ENCODE measurements at regions not wholly inside any gene's neighbourhood (a gene's known extent, or its start where the extent isn't known, plus 50 kb on each side); places are given as distances from the start of the nearest gene placed in this dataset.

GRCh38 chr22:26786398-26786797 lies 129.0 kb downstream of the MIAT start:
- H3T11ph ChIP-seq (ENCODE audit: low read length), result no peak overlapping the region
- no peaks in the 10 kb centered on the region; a peak in 2 of 7 replicates for H3K36me3 Mint-ChIP-seq (ENCODE audit: insufficient read depth in 1 of 3, low read depth in 3 of 3)
- WGBS (ENCODE audit: extremely low coverage, insufficient read length, low lambda C conversion rate), result no CpG with 5 or more reads among the region's 9 CpGs

More at GRCh38 chr22:26786398-26786797, 129.0 kb downstream of the MIAT start:
- Mint-ChIP-seq H3K9me3 (no peaks in the 10 kb centered on the region), H3K27ac (no peak overlapping the region), H3K27me3 (ENCODE audit: low read depth) (peaks cover 23% of the 10 kb centered on the region), H3K4me3 (no peak overlapping the region), H3K4me1 (peaks cover 20 to 28% of the 10 kb centered on the region in 2 experiments)
- no peaks in the 10 kb centered on the region for H3K9me3 ChIP-seq (ENCODE audit: control insufficient read depth, low read depth, low read length)
- H3K56ac ChIP-seq (ENCODE audit: insufficient read length, low read depth, low read length), result no peak overlapping the region
- H3K4ac ChIP-seq (ENCODE audit: low read depth, low read length), result no peak overlapping the region
- no peak overlapping the region for H4K5ac ChIP-seq (ENCODE audit: insufficient read length, low read depth, low read length)
- H3K23ac ChIP-seq (ENCODE audit: insufficient read length, low read depth, low read length), result no peak overlapping the region
- no peaks in the 10 kb centered on the region for H3K79me1 ChIP-seq (ENCODE audit: insufficient read depth, low read depth, low read length, poor library complexity, severe bottlenecking)
- H4K91ac ChIP-seq (ENCODE audit: insufficient read length, low read depth, low read length), result no peak overlapping the region
- no peaks in the 10 kb centered on the region; the same call in 1 of the 2 replicates for H3K4me1 ChIP-seq (ENCODE audit: insufficient read depth, low read length)
- no peak overlapping the region for H3K27ac ChIP-seq (ENCODE audit: insufficient read length, low read depth, low read length)
- no peak overlapping the region for H3K4me2 ChIP-seq (ENCODE audit: insufficient read depth, insufficient read length, low read length)
- H3K18ac ChIP-seq (ENCODE audit: insufficient read length, low read depth, low read length), result no peak overlapping the region
- no peak overlapping the region for H2AK5ac ChIP-seq (ENCODE audit: insufficient read length, low read length)
- 0 out of 3 replicates have a peak, but pooled peaks have one; percentile 10 for TF ChIP-seq CTCF (conservative IDR thresholded peaks at IDR 0.05)
- H2BK20ac ChIP-seq (ENCODE audit: low read depth, low read length, poor library complexity, severe bottlenecking), result no peak overlapping the region
- no peak overlapping the region for H2BK15ac ChIP-seq (ENCODE audit: low read depth, low read length)
- H3K23me2 ChIP-seq (ENCODE audit: insufficient read length, low read depth, low read length, poor library complexity, severe bottlenecking), result no peaks in the 10 kb centered on the region
- H2BK12ac ChIP-seq (ENCODE audit: insufficient read length, low read depth, low read length), result no peak overlapping the region
- H2AFZ ChIP-seq (ENCODE audit: low read length), result no peak overlapping the region
- H4K20me1 ChIP-seq (ENCODE audit: control insufficient read depth, insufficient read depth, insufficient read length), result peaks cover 5% of the 10 kb centered on the region
- no peak for DNase-seq
- no peak overlapping the region for H2BK5ac ChIP-seq (ENCODE audit: insufficient read length, low read length)
- H4K8ac ChIP-seq (replicated peaks; ENCODE audit: insufficient read length, low read depth, low read length), result no peak overlapping the region
- no peaks in the 10 kb centered on the region for H3K79me2 ChIP-seq (ENCODE audit: insufficient read depth, low read length)
- no peak overlapping the region for H3K14ac ChIP-seq (ENCODE audit: insufficient read depth, low read length)
- no peak overlapping the region for H3K9ac ChIP-seq (ENCODE audit: extremely low read depth, insufficient read length, low read length)
- H2BK120ac ChIP-seq (ENCODE audit: low read depth, low read length, poor library complexity, severe bottlenecking), result no peak overlapping the region
- no peaks in the 10 kb centered on the region; the same call in 1 of the 2 replicates for H3K27me3 ChIP-seq (ENCODE audit: insufficient read depth, low read length)
